ENCODE measurements at regions not wholly inside any gene's neighbourhood (a gene's known extent, or its start where the extent isn't known, plus 50 kb on each side); places are given as distances from the start of the nearest gene placed in this dataset.

- intact Hi-C loops (cut with micrococcal nuclease), result no loop called here
These were observed 67.2 kb upstream of the IER5L start for GRCh38 chr9:129245276-129245675.

GRCh38 chr9:129242971-129243561, 65.0 kb upstream of the IER5L start:
- intact Hi-C loops (cut with micrococcal nuclease), result no loop called here

DNA sequence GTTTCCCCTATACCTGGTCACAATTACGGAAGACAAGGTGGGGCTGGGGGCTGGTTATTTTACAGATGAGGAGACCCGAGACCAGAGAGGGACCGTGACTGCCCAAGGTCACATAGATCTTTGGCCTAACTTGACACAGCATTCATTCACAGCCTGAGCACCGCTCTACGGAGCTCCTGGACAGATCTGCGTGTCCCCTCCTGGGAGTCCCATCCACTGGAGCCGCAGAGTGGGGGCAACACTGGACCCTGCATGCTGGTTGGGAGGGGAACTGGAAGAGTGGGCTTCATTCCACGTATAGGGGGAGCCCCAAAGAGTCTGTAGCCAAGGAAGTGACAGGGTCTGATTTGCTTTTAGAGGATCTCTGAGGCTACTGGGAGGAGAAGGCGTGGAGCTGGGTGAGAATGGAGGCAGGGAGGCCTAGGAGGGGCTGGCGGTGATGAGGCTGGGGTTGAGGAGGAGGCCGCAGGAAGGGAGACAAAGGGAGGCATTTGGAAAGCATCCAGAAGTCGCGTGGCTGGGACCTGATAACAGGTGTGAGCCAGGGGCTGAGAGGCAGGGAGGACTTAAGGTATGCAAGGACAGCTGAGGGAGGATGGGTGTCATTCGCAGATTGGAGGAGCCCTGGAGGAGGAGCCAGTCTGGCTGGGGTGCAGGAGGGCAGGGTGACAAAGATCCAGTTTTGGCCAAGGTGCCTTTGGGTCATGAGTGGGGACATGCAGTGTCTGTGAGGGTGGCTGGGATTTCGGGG, 64.3 kb upstream of the IER5L start:
- intact Hi-C loops (cut with micrococcal nuclease), result no loop called here

DNA sequence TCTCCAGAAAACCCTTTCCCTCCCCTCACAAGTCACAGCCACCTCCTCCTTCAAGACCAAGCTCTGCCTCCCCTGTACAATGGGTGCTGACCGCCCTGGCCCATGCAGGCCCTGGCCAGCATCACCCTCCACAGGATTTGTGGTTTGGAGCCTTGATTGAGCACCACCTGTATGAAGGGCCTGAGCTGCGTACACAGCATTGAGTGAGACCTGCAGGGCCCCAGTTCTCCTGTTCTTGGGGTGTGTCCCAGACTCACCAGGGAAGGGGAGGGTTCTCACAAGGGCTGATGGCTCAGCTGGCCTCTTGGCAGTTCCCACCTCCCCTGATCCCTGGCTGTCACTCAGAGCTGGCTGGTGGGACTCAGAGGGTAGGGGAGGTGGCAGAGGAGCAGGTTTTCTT, 63.7 kb upstream of the IER5L start:
- intact Hi-C loops (cut with micrococcal nuclease), result no loop called here

DNA sequence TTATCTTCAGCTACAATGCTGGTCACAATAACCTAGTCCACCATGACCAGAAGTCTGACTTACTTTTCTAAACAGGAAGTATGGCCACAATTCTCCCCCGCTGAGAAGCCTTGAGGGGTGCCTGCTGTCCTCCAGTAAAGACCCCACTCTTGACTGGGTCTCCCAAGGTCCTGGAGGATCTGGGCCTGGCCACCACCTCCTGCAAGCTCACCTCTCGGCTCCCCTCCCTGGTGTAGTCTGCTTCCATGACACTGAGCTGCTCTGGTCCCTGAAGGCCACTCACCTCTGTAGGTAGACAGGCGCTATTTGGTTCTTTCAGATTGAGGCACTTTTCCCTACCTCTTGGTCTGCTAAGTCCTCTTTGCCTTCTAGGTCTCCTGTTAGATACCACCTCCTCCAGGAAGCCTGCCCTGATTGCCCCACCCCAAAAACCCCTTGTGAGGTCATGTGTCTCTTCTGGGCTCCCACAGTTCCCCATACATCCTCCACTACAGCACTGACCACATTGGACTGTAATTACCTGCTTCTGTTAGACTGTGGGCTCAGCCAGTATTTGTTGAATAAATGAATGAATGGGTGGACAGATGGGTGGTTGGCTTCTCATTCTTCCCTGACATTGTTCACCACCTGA, 62.6 kb upstream of the IER5L start:
- intact Hi-C loops (cut with micrococcal nuclease), result no loop called here

- intact Hi-C loops (cut with micrococcal nuclease), result no loop called here
These were observed 62.0 kb upstream of the IER5L start for GRCh38 chr9:129239946-129240490.

GRCh38 chr9:129237803-129238202, 59.7 kb upstream of the IER5L start:
- intact Hi-C loops (cut with micrococcal nuclease), result loop anchor here (2.0 kb wide), 3 partner anchors 21 to 177 kb away; no protein-coding TSS in a partner anchor

DNA sequence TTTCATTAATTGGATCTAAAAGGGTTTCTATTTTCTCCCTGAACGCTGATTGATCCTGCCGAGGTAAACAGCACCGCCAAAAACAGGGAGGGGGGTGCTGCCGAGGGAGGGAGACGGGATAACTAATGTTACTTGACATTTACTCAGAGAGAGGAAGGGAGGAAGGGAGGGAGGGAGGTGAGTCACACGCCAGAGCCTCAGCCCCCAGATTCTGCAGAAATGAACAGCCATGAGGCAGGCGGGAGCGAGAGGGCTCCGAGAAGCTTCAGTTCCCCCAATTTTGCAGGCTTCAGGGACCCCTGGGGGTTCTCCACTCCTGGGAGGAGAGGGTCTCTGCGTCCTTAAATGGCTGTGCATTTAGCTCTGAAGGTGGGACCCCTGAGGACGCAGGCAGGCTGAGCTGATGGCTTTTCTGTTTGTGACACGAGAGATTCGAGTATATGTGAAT, 59.1 kb upstream of the IER5L start:
- intact Hi-C loops (cut with micrococcal nuclease), result loop anchor here (2.0 kb wide), 3 partner anchors 22 to 178 kb away; no protein-coding TSS in a partner anchor

DNA sequence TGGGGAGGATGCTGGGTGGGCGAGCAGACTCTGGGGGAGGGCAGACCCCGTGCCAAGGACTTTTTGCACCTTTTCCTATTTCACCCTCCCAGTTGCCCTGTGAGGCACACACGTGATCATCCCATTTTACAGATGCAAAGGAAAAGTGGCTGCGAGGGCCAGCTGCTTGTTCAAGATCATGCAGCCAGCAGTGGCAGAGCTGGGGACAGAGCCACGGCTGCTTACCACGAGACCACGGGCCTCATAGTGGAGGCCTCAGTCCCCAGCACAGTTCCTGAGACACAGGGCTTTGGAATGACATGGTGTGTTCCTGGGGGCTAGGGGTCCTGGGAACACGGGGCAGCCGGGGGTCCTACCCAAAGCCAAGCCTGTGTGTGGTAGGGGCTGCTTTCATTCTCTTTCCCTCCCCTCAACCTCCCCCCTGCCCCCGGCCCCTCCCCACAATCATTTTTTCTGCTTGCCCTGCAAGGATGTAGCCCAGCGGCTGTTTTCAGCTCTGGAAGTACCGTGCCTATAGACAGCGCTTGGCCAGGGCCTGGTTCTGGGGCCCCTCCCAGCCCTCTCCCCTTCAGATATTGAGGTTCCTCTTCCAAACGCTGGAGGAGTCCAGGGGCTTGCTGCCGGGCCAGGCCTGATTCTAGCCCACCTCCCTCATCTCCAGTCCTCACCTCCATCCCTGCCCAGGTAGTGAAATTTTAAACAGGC, 58.5 kb upstream of the IER5L start:
- intact Hi-C loops (cut with micrococcal nuclease), result loop anchor here (1.0 to 2.0 kb wide), 4 partner anchors 22 to 178 kb away; no protein-coding TSS in a partner anchor

- intact Hi-C loops (cut with micrococcal nuclease), result loop anchor here (1.0 to 2.0 kb wide), 4 partner anchors 23 to 179 kb away; no protein-coding TSS in a partner anchor
These were observed 57.9 kb upstream of the IER5L start for GRCh38 chr9:129235931-129236331.

- intact Hi-C loops (cut with micrococcal nuclease), result no loop called here
These were observed 57.2 kb upstream of the IER5L start for GRCh38 chr9:129235041-129235930.

GRCh38 chr9:129234491-129234890, 56.4 kb upstream of the IER5L start:
- intact Hi-C loops (cut with micrococcal nuclease), result no loop called here

GRCh38 chr9:129232839-129233591, 55.0 kb upstream of the IER5L start:
- intact Hi-C loops (cut with micrococcal nuclease), result no loop called here

GRCh38 chr9:129231759-129232158, 53.7 kb upstream of the IER5L start:
- intact Hi-C loops (cut with micrococcal nuclease), result no loop called here

- intact Hi-C loops (cut with micrococcal nuclease), result no loop called here
These were observed 53.1 kb upstream of the IER5L start for GRCh38 chr9:129231022-129231739.

GRCh38 chr9:129230302-129230701, 52.2 kb upstream of the IER5L start:
- intact Hi-C loops (cut with micrococcal nuclease), result no loop called here
